SK-N-MC (cell line): ENCODE measurements at regions not wholly inside any gene's neighbourhood (a gene's known extent, or its start where the extent isn't known, plus 50 kb on each side); places are given as distances from the start of the nearest gene placed in this dataset.
A peak's percentile ranks its signal among the peaks of the same experiment; 100 is the strongest.

Experiments used
- DNase-seq: peaks from one replicate; pipeline ENCODE4 v3.0.0-alpha.2; 2011; ENCODE audit warnings: low read depth, low spot score
- H3K27ac ChIP-seq: fragments of 200-600 bp; sonication (generic); 2 replicates; pipeline ENCODE4 v1.5.1; 2016; ENCODE audit warnings: mixed run types
- H3K36me3 ChIP-seq: fragments of 200-600 bp; sonication (generic); 2 replicates; pipeline ENCODE4 v1.6.1; 2017; ENCODE audit warnings: antibody characterized with exemption, low read length, mixed read lengths; ENCODE audit not compliant: insufficient read depth
- H3K4me3 ChIP-seq: fragments of 200-600 bp; sonication (generic); 2 replicates; pipeline ENCODE4 v1.5.1; 2016
- H3K9ac ChIP-seq: fragments of 200-600 bp; sonication (generic); 2 replicates; pipeline ENCODE4 v1.8.0; 2017; ENCODE audit warnings: mixed run types, mixed read lengths; ENCODE audit not compliant: insufficient read length
- H3K9me3 ChIP-seq: fragments of 200-600 bp; sonication (generic); 2 replicates; pipeline ENCODE4 v1.6.1; 2017; ENCODE audit warnings: low read depth, mild to moderate bottlenecking, antibody characterized with exemption, low read length, moderate library complexity, mixed read lengths
- EZH2 ChIP-seq: fragments of 200-600 bp; sonication (generic); IDR thresholded peaks from one replicate; pipeline ENCODE4 v1.6.1; 2017; ENCODE audit warnings: antibody characterized with exemption
- FOXP2 ChIP-seq: optimal IDR thresholded peaks from 2 replicates; pipeline ENCODE3; 2011; ENCODE audit warnings: mild to moderate bottlenecking, moderate library complexity; ENCODE audit not compliant: insufficient read depth; ENCODE audit errors: extremely low read length, control extremely low read depth
- POLR2AphosphoS5 ChIP-seq: IDR thresholded peaks from 2 replicates; pipeline ENCODE4 v1.6.1; 2012; ENCODE audit warnings: mild to moderate bottlenecking, low read depth, low read length, borderline replicate concordance

GRCh38 chr2:189375842-189376241 is 65.4 kb upstream of the WDR75 start:
- DNase-seq, result no peak
- TF ChIP-seq POLR2AphosphoS5, result no peak
- no peak for TF ChIP-seq FOXP2
- TF ChIP-seq EZH2, result no peak
- Histone ChIP-seq H3K4me3 (no peak overlapping the region), H3K9ac (peak overlapping the region; percentile 13), H3K9me3 (no peaks in the 10 kb centered on the region), H3K36me3 (no peaks in the 10 kb centered on the region), H3K27ac (peak overlapping the region; percentile 73; the same call in 1 of the 2 replicates)

- TF ChIP-seq POLR2AphosphoS5, result no peak
- peak overlapping the region; percentile 97 for H3K27ac ChIP-seq
- H3K9ac ChIP-seq, result peak overlapping the region; percentile 56
- DNase-seq, result peak; percentile 61
- peak overlapping the region; percentile 72 for H3K4me3 ChIP-seq
- no peaks in the 10 kb centered on the region for H3K36me3 ChIP-seq
- H3K9me3 ChIP-seq, result no peaks in the 10 kb centered on the region
These were observed 62.0 kb upstream of the WDR75 start for GRCh38 chr2:189379287-189379630.

GRCh38 chr2:189379731-189380261 is 61.5 kb upstream of the WDR75 start:
- no peak for TF ChIP-seq EZH2
- no peak for TF ChIP-seq POLR2AphosphoS5
- TF ChIP-seq FOXP2, result no peak
- DNase-seq, result no peak
- Histone ChIP-seq H3K36me3 (no peaks in the 10 kb centered on the region), H3K9me3 (no peaks in the 10 kb centered on the region), H3K4me3 (peak overlapping the region; percentile 72), H3K27ac (peak overlapping the region; percentile 97), H3K9ac (peak overlapping the region; percentile 56)

- no peak overlapping the region for H3K27ac ChIP-seq
- no peak overlapping the region for H3K4me3 ChIP-seq
- H3K9ac ChIP-seq, result no peak overlapping the region
- no peak for DNase-seq
- TF ChIP-seq POLR2AphosphoS5, result no peak
- no peak for TF ChIP-seq EZH2
- no peak for TF ChIP-seq FOXP2
- H3K36me3 ChIP-seq, result no peaks in the 10 kb centered on the region
- H3K9me3 ChIP-seq, result no peaks in the 10 kb centered on the region
These were observed 58.6 kb upstream of the WDR75 start for GRCh38 chr2:189382668-189383067.

GRCh38 chr2:189386741-189387140 is 54.5 kb upstream of the WDR75 start:
- Histone ChIP-seq H3K27ac (no peak overlapping the region), H3K36me3 (no peaks in the 10 kb centered on the region), H3K4me3 (no peak overlapping the region), H3K9ac (no peak overlapping the region), H3K9me3 (no peaks in the 10 kb centered on the region)
- TF ChIP-seq EZH2 (no peak), POLR2AphosphoS5 (no peak), FOXP2 (no peak)
- DNase-seq, result no peak

GRCh38 chr2:189391201-189391600 is 50.1 kb upstream of the WDR75 start:
- Histone ChIP-seq H3K4me3 (no peak overlapping the region), H3K9ac (no peak overlapping the region), H3K36me3 (no peaks in the 10 kb centered on the region), H3K9me3 (no peaks in the 10 kb centered on the region), H3K27ac (no peak overlapping the region)
- TF ChIP-seq POLR2AphosphoS5, result no peak
- no peak for TF ChIP-seq EZH2
- TF ChIP-seq FOXP2, result no peak
- DNase-seq, result no peak
